Neural crest cell (in vitro differentiated cells): ENCODE measurements at regions not wholly inside any gene's neighbourhood (a gene's known extent, or its start where the extent isn't known, plus 50 kb on each side); places are given as distances from the start of the nearest gene placed in this dataset.

Experiments
- DNase-seq: peaks from one replicate; pipeline ENCODE4 v3.0.0; 2021; ENCODE audit warnings: low read depth, mixed read lengths, low spot score
- H3K27ac Mint-ChIP-seq: one replicate; pipeline ENCODE4 v1.8.0; 2021; ENCODE audit warnings: mild to moderate bottlenecking, mixed read lengths; ENCODE audit not compliant: unreplicated experiment
- H3K27me3 Mint-ChIP-seq: 2 replicates; pipeline ENCODE4 v1.8.0; 2021; ENCODE audit warnings: low read depth, mild to moderate bottlenecking, mixed read lengths
- H3K36me3 Mint-ChIP-seq: 2 replicates; pipeline ENCODE4 v1.8.0; 2021; ENCODE audit warnings: low read depth, mild to moderate bottlenecking, mixed read lengths
- H3K4me1 Mint-ChIP-seq: 2 replicates; pipeline ENCODE4 v1.8.0; 2021; ENCODE audit warnings: mixed read lengths
- H3K4me3 Mint-ChIP-seq: one replicate; pipeline ENCODE4 v1.8.0; 2021; ENCODE audit warnings: mild to moderate bottlenecking, mixed read lengths
- H3K9me3 Mint-ChIP-seq: 2 replicates; pipeline ENCODE4 v1.8.0; 2021; ENCODE audit warnings: mixed read lengths
- TF ChIP-seq, protein P1 (sequence below): fragments of 200-600 bp; sonication (generic); conservative IDR thresholded peaks from 2 replicates; pipeline ENCODE4 v1.5.0; 2021; ENCODE audit warnings: antibody characterized with exemption, mild to moderate bottlenecking

DNA sequence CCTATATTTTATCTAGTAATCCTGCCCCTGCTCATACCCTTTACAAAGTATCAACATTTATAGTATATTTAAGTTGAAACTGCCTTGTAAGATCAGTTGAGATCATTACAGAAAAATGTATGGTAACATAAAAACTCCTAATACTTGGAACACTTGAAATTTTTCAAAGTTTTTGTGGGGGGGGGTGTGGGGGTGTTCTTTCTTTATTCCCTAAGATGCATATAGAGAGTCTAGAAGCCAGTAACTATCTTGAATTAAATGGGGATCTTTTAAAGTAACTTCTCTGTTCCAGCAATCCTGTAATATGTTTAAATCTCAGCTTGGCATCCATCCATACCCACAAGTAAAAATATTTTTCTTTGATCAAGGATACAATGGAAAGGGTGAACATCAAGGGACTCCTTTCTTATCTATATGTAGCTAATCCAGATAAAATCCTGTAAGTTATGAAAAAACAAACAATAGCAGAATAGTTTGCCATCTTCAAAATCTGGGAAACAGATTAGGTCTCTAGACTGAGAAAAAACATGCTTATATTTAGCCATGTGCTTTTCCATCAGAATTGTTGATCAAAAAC, 455.3 kb downstream of the MEIS1 start:
- TF ChIP-seq, protein P1, sequence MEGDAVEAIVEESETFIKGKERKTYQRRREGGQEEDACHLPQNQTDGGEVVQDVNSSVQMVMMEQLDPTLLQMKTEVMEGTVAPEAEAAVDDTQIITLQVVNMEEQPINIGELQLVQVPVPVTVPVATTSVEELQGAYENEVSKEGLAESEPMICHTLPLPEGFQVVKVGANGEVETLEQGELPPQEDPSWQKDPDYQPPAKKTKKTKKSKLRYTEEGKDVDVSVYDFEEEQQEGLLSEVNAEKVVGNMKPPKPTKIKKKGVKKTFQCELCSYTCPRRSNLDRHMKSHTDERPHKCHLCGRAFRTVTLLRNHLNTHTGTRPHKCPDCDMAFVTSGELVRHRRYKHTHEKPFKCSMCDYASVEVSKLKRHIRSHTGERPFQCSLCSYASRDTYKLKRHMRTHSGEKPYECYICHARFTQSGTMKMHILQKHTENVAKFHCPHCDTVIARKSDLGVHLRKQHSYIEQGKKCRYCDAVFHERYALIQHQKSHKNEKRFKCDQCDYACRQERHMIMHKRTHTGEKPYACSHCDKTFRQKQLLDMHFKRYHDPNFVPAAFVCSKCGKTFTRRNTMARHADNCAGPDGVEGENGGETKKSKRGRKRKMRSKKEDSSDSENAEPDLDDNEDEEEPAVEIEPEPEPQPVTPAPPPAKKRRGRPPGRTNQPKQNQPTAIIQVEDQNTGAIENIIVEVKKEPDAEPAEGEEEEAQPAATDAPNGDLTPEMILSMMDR = no peak
- Mint-ChIP-seq H3K9me3 (peaks cover 3% of the 10 kb centered on the region), H3K4me1 (no peaks in the 10 kb centered on the region), H3K4me3 (no peak overlapping the region), H3K36me3 (no peaks in the 10 kb centered on the region), H3K27me3 (no peaks in the 10 kb centered on the region), H3K27ac (no peak overlapping the region)
- no peak for DNase-seq

DNA sequence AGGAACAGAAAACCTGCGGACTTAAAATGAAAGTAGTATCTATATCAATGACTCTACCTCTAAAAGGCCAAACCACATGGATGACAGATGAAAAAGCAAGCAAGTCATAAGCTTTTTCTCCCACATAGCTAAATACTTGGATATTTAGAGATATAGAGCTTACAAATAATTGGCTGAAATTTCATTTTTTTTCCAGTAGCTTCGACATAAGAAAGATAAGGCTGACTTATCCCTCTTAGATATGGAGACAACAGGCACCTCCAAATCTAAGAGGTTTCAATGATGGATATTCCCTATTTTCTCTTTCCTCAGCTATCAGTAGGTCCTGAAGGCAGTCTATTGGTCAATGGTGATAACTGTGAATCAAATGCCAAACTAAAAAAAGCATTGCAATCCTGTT, 460.3 kb downstream of the MEIS1 start:
- H3K4me3 Mint-ChIP-seq = no peak overlapping the region
- no peaks in the 10 kb centered on the region for H3K36me3 Mint-ChIP-seq
- no peak overlapping the region for H3K27ac Mint-ChIP-seq
- H3K9me3 Mint-ChIP-seq = no peaks in the 10 kb centered on the region
- H3K4me1 Mint-ChIP-seq = no peaks in the 10 kb centered on the region
- no peak for DNase-seq
- TF ChIP-seq, protein P1 = no peak
- no peaks in the 10 kb centered on the region for H3K27me3 Mint-ChIP-seq

DNA sequence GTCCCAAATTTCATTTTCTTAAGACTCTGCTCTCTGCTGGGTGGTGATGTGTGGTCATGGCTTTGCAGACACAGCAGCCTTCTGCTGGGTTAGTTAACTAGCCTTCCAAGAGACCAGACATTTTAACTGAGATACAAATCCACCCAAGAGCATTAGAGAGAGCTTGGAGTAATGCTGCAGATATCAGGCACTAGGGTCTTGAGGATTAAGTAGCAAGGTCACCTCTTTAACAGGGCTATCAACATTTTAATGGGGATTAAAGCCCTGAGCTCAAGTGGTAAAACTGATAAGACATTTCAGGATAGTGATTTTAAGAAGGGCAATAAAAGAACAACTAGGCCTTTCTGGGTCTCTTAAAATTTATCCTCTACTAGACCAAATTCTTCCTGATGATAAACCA, 461.2 kb downstream of the MEIS1 start:
- TF ChIP-seq, protein P1 = no peak
- Mint-ChIP-seq H3K4me1 (no peaks in the 10 kb centered on the region), H3K4me3 (no peak overlapping the region), H3K27ac (no peak overlapping the region), H3K36me3 (no peaks in the 10 kb centered on the region), H3K9me3 (no peaks in the 10 kb centered on the region), H3K27me3 (no peaks in the 10 kb centered on the region)
- DNase-seq = no peak

DNA sequence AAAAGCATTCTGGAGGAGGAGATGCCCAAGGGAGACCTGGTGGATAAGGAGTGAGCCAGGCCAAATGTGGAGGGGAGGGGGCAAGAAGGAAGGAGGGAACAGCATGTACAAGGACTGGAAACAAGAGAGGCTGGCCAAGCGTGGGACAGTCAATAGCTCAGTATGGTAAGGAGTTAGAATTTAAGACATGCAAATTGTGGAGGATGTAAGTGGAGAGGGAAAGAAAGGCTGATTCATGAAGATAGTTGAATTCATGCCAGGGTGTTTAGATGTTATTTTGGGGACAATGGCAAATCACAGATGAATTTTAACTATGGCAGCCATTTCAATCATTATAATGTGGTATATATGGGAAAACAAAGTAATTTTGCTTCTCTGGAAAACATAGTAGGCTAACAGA, 462.3 kb downstream of the MEIS1 start:
- H3K27ac Mint-ChIP-seq = no peak overlapping the region
- TF ChIP-seq, protein P1 = no peak

DNA sequence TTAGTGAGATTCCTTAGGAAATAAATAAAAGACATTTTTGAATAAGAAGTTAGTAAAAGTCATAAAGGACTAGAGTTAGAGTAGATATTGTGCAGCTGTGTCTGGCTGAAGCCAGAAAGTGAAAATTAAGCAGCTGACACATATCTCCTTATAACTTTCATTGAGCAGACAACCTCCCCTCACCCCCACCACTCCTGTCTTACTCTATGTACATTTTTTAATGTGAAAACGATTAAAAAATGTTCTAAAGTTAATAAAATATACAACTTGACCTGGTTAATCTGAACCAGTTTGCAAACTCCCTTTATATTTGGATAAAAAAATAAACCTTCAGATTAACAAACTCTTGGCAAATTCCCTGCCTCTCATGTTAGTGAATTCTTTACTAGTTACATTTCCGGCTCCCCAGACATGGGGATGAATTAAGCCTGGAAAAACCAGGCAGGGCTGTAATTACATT, 462.8 kb downstream of the MEIS1 start:
- TF ChIP-seq, protein P1 = no peak
- Mint-ChIP-seq H3K9me3 (no peaks in the 10 kb centered on the region), H3K27me3 (no peaks in the 10 kb centered on the region), H3K27ac (no peak overlapping the region), H3K4me3 (no peak overlapping the region), H3K36me3 (no peaks in the 10 kb centered on the region), H3K4me1 (no peaks in the 10 kb centered on the region)
- DNase-seq = no peak

More for the DNA sequence above, 462.3 kb downstream of the MEIS1 start:
- H3K9me3 Mint-ChIP-seq = no peaks in the 10 kb centered on the region
- no peaks in the 10 kb centered on the region for H3K36me3 Mint-ChIP-seq
- DNase-seq = no peak
- H3K4me1 Mint-ChIP-seq = no peaks in the 10 kb centered on the region
- H3K4me3 Mint-ChIP-seq = no peak overlapping the region
- H3K27me3 Mint-ChIP-seq = no peaks in the 10 kb centered on the region
